ENCODE measurements at regions not wholly inside any gene's neighbourhood (a gene's known extent, or its start where the extent isn't known, plus 50 kb on each side); places are given as distances from the start of the nearest gene placed in this dataset.

DNA sequence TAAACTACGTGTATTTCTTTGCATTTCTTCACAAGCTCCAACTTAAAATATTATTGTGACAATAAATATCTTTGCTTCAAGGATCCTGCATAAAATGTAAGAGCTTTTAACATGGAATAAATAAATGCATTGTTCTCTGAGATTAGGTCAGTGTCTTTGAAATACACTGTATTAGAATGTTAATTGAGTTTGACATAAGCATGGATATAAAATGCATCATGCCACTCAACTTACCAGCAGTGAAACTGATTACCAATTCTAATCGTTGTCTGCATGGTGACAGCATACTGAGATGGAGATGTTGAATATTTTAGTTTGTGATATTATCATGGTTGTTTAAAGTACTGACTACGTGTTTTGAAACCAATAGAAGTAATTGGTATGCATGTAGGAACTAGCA is 555.3 kb upstream of the ZNF608 start:
- Histone ChIP-seq H3K4me2 (no peak overlapping the region), H4K20me1 (ENCODE audit: low read depth) (no peaks in the 10 kb centered on the region), H3K4me3 (no peak overlapping the region), H3K4me1 (peaks cover 13% of the 10 kb centered on the region), H2AFZ (replicated peaks) (no peak overlapping the region), H3K79me2 (ENCODE audit: low read depth) (no peaks in the 10 kb centered on the region), H3K27ac (no peak overlapping the region), H3F3A (ENCODE audit: low read depth) (no peaks in the 10 kb centered on the region), H3K9me3 (ENCODE audit: low read depth) (no peaks in the 10 kb centered on the region), H3K27me3 (no peaks in the 10 kb centered on the region), H3K36me3 (no peaks in the 10 kb centered on the region), H3K9ac (no peak overlapping the region)
- H3K36me3 Mint-ChIP-seq, result peaks cover 3% of the 10 kb centered on the region
- no peak for TF ChIP-seq EZH2phosphoT487 (IDR thresholded peaks at IDR 0.05)
- no peak for TF ChIP-seq EZH2 (IDR thresholded peaks at IDR 0.05)
- TF ChIP-seq, protein P1, sequence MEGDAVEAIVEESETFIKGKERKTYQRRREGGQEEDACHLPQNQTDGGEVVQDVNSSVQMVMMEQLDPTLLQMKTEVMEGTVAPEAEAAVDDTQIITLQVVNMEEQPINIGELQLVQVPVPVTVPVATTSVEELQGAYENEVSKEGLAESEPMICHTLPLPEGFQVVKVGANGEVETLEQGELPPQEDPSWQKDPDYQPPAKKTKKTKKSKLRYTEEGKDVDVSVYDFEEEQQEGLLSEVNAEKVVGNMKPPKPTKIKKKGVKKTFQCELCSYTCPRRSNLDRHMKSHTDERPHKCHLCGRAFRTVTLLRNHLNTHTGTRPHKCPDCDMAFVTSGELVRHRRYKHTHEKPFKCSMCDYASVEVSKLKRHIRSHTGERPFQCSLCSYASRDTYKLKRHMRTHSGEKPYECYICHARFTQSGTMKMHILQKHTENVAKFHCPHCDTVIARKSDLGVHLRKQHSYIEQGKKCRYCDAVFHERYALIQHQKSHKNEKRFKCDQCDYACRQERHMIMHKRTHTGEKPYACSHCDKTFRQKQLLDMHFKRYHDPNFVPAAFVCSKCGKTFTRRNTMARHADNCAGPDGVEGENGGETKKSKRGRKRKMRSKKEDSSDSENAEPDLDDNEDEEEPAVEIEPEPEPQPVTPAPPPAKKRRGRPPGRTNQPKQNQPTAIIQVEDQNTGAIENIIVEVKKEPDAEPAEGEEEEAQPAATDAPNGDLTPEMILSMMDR (IDR thresholded peaks at IDR 0.05), result no peak
- DNase-seq (ENCODE audit: low spot score), result no peak
- peaks cover 17% of the 10 kb centered on the region for H3K9me3 Mint-ChIP-seq
- H3K4me1 Mint-ChIP-seq, result peaks cover 33% of the 10 kb centered on the region
- no peak overlapping the region for H3K4me3 Mint-ChIP-seq
- peaks cover 6% of the 10 kb centered on the region for H3K27me3 Mint-ChIP-seq (ENCODE audit: insufficient read depth, low read depth)
- peak overlapping the region; percentile 85 for H3K27ac Mint-ChIP-seq

DNA sequence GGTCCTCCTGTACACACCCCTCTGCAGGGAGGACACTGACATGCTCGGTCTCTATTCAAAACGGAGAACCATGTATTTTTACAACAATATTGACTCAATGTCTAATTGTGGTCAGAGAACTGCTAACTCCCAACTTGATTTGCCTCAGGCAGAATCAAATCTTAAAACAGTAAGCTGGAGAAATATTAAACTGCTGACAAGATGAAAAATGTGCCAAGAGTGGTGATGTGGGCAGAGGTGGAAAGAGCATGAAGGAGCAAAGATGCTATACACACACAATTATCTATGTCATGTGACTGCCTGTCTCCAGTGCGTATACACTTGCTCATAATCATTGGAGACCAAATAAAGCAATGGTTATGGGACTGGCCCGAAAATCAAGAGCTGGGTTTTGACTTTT is 556.1 kb upstream of the ZNF608 start:
- peaks cover 24% of the 10 kb centered on the region for H3K9me3 Mint-ChIP-seq
- no peak overlapping the region for H3K4me3 Mint-ChIP-seq
- H3F3A ChIP-seq (ENCODE audit: low read depth), result no peaks in the 10 kb centered on the region
- H3K27me3 ChIP-seq, result no peaks in the 10 kb centered on the region
- H3K9me3 ChIP-seq (ENCODE audit: low read depth), result peaks cover 1% of the 10 kb centered on the region
- no peak overlapping the region for H3K27ac ChIP-seq
- no peak overlapping the region for H3K9ac ChIP-seq
- H3K27ac Mint-ChIP-seq, result no peak overlapping the region
- no peak for TF ChIP-seq EZH2phosphoT487 (IDR thresholded peaks at IDR 0.05)
- TF ChIP-seq, protein P1 (IDR thresholded peaks at IDR 0.05), result no peak
- no peak for TF ChIP-seq EZH2 (IDR thresholded peaks at IDR 0.05)
- H3K79me2 ChIP-seq (ENCODE audit: low read depth), result no peaks in the 10 kb centered on the region
- no peaks in the 10 kb centered on the region for H3K36me3 ChIP-seq
- H3K4me2 ChIP-seq, result no peak overlapping the region
- H2AFZ ChIP-seq (replicated peaks), result peak overlapping the region; percentile 18
- no peaks in the 10 kb centered on the region for H4K20me1 ChIP-seq (ENCODE audit: low read depth)
- H3K4me3 ChIP-seq, result no peak overlapping the region
- H3K36me3 Mint-ChIP-seq, result peaks cover 4% of the 10 kb centered on the region
- no peak for DNase-seq (ENCODE audit: low spot score)
- peaks cover 13% of the 10 kb centered on the region for H3K4me1 ChIP-seq
- peaks cover 5% of the 10 kb centered on the region for H3K27me3 Mint-ChIP-seq (ENCODE audit: insufficient read depth, low read depth)
- peaks cover 29% of the 10 kb centered on the region for H3K4me1 Mint-ChIP-seq

DNA sequence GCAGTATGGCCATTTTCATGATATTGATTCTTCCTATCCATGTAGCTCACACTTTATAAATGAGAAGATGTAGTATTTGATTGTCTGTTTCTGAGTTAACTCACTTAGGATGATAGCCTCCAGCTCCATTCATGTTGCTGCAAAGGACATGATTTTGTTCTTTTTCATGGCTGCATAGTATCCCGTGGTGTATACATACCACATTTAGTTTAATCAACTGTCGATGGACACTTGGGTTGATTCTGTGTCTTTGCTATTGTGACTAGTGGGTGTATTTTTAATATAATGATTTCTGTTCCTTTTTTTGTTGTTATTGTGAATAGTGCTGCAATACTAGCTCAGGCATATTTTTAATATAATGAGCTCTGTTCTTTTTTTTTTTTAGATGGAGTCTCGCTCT is 560.3 kb upstream of the ZNF608 start:
- H3K9ac ChIP-seq, result no peak overlapping the region
- Mint-ChIP-seq H3K36me3 (peaks cover 8% of the 10 kb centered on the region), H3K9me3 (peaks cover 34% of the 10 kb centered on the region), H3K27me3 (ENCODE audit: insufficient read depth, low read depth) (peaks cover 5% of the 10 kb centered on the region), H3K4me3 (no peak overlapping the region), H3K4me1 (peaks cover 7% of the 10 kb centered on the region), H3K27ac (no peak overlapping the region)
- no peak overlapping the region for H2AFZ ChIP-seq (replicated peaks)
- no peaks in the 10 kb centered on the region for H3K27me3 ChIP-seq
- no peaks in the 10 kb centered on the region for H3K4me1 ChIP-seq
- TF ChIP-seq, protein P1 (IDR thresholded peaks at IDR 0.05), result no peak
- no peak for TF ChIP-seq EZH2 (IDR thresholded peaks at IDR 0.05)
- TF ChIP-seq EZH2phosphoT487 (IDR thresholded peaks at IDR 0.05), result no peak
- H3K36me3 ChIP-seq, result no peaks in the 10 kb centered on the region
- H3K27ac ChIP-seq, result no peak overlapping the region
- H3K4me2 ChIP-seq, result no peak overlapping the region
- H3K4me3 ChIP-seq, result no peak overlapping the region
- peaks cover 5% of the 10 kb centered on the region for H3K9me3 ChIP-seq (ENCODE audit: low read depth)
- DNase-seq (ENCODE audit: low spot score), result no peak
- H4K20me1 ChIP-seq (ENCODE audit: low read depth), result no peaks in the 10 kb centered on the region
- no peaks in the 10 kb centered on the region for H3F3A ChIP-seq (ENCODE audit: low read depth)
- H3K79me2 ChIP-seq (ENCODE audit: low read depth), result no peaks in the 10 kb centered on the region
